Endothelial cell of umbilical vein (primary cell): ENCODE measurements at regions not wholly inside any gene's neighbourhood (a gene's known extent, or its start where the extent isn't known, plus 50 kb on each side); places are given as distances from the start of the nearest gene placed in this dataset.

ENCODE experiments used
- BruUV-seq: library from RNA; stranded (reverse); fragments of 400-500 nt; replicated peaks from 2 replicates; lab custom pipeline; 2021; lab: Mats Ljungman, UMichigan
- CTCF ChIA-PET: fragments of 300-600, 350-600 bp; sonication (Branson Sonifier 250); formaldehyde crosslinking; loops from one replicate; lab custom pipeline; 2021; ENCODE audit warnings: antibody characterized with exemption, inconsistent platforms; lab: Charles Lee
- POLR2A ChIA-PET: fragments of 300-600, 350-600 bp; sonication (Branson Sonifier 250); formaldehyde crosslinking; loops from one replicate; lab custom pipeline; 2021; ENCODE audit warnings: antibody characterized with exemption, inconsistent platforms; lab: Charles Lee
- DNase-seq: peaks from one replicate; pipeline ENCODE4 v3.0.0-alpha.2; 2011; ENCODE audit warnings: low read depth, low spot score
- FAIRE-seq: peaks from 2 replicates; lab custom pipeline; 2011; peaks lifted over from hg19 to GRCh38; lab: Jason Lieb, UNC
- H2AFZ ChIP-seq: 2 replicates; pipeline ENCODE4 v1.6.0; 2012; ENCODE audit warnings: low read depth, low read length, control low read depth, inconsistent platforms
- H3K27ac ChIP-seq: 2 replicates; pipeline ENCODE4 v1.5.1; 2011; ENCODE audit warnings: low read depth, mild to moderate bottlenecking, control low read depth, low read length, moderate library complexity; ENCODE audit not compliant: insufficient read depth
- H3K27me3 ChIP-seq, 2 experiments: 2 replicates each; pipeline versions ENCODE4 v1.6.0 to v1.6.1; 2011; ENCODE audit warnings: low read length in 2 of 2, mixed read lengths in 1 of 2; ENCODE audit not compliant: control insufficient read depth in 2 of 2, insufficient read depth in 2 of 2
- H3K36me3 ChIP-seq, 2 experiments: 2 replicates in 1 of 2; 3 replicates in 1 of 2; pipeline ENCODE4 v1.5.1; 2011; ENCODE audit warnings: low read length in 2 of 2, mild to moderate bottlenecking in 1 of 2, moderate library complexity in 1 of 2; ENCODE audit not compliant: control insufficient read depth in 2 of 2, insufficient read depth in 2 of 2; ENCODE audit errors: extremely low read depth in 1 of 2
- H3K4me1 ChIP-seq: 3 replicates; pipeline ENCODE4 v1.5.1; 2011; ENCODE audit warnings: mild to moderate bottlenecking, low read length; ENCODE audit not compliant: control insufficient read depth, insufficient read depth; ENCODE audit errors: extremely low read depth
- H3K4me2 ChIP-seq: 2 replicates; pipeline ENCODE4 v1.6.1; 2011; ENCODE audit warnings: low read length, control low read depth, mixed read lengths; ENCODE audit not compliant: insufficient read depth
- H3K4me3 ChIP-seq, 3 experiments: fragments of 200-600 bp in 1 of 3; sonication (generic), shearing (Covaris generic) in 1 of 3; replicated peaks in 1 of 3; 2 replicates each; pipeline ENCODE4 v1.5.1; 2011 to 2016; ENCODE audit warnings: control low read depth in 3 of 3, low read length in 3 of 3, mild to moderate bottlenecking in 2 of 3, inconsistent platforms in 1 of 3, low read depth in 1 of 3, moderate library complexity in 1 of 3; ENCODE audit not compliant: insufficient read depth in 1 of 3
- H3K79me2 ChIP-seq: 2 replicates; pipeline ENCODE4 v1.6.0; 2012; ENCODE audit warnings: low read length, inconsistent platforms; ENCODE audit not compliant: control insufficient read depth, insufficient read depth
- H3K9ac ChIP-seq: replicated peaks from 2 replicates; pipeline ENCODE3; 2011; ENCODE audit warnings: low read length, control low read depth; ENCODE audit not compliant: insufficient read depth; ENCODE audit errors: extremely low read depth
- H3K9me1 ChIP-seq: replicated peaks from 3 replicates; pipeline ENCODE4 v1.6.0; 2011; ENCODE audit warnings: mild to moderate bottlenecking, low read length; ENCODE audit not compliant: control insufficient read depth, insufficient read depth; ENCODE audit errors: extremely low read depth
- H3K9me3 ChIP-seq: replicated peaks from 2 replicates; pipeline ENCODE4 v1.5.1; 2012; ENCODE audit warnings: low read length, inconsistent platforms; ENCODE audit not compliant: control insufficient read depth, insufficient read depth
- H4K20me1 ChIP-seq: replicated peaks from 2 replicates; pipeline ENCODE3; 2011; ENCODE audit warnings: mild to moderate bottlenecking, low read length; ENCODE audit not compliant: control insufficient read depth, insufficient read depth; ENCODE audit errors: extremely low read depth
- EZH2 ChIP-seq: IDR thresholded peaks from 2 replicates; pipeline ENCODE4 v1.6.1; 2012; ENCODE audit warnings: borderline replicate concordance, low read depth, mild to moderate bottlenecking, moderate library complexity, low read length, inconsistent platforms; ENCODE audit not compliant: severe bottlenecking
- FOS ChIP-seq: IDR thresholded peaks from 2 replicates; pipeline ENCODE4 v1.6.1; 2011; ENCODE audit warnings: mild to moderate bottlenecking, low read length, moderate library complexity, borderline replicate concordance; ENCODE audit not compliant: insufficient read depth
- GATA2 ChIP-seq: IDR thresholded peaks from 2 replicates; pipeline ENCODE4 v1.7.0; 2011; ENCODE audit warnings: low read depth, mild to moderate bottlenecking, moderate library complexity, mixed read lengths, low read length; ENCODE audit not compliant: insufficient read length, insufficient read depth
- JUN ChIP-seq: IDR thresholded peaks from 2 replicates; pipeline ENCODE4 v1.6.1; 2011; ENCODE audit warnings: borderline replicate concordance, low read depth; ENCODE audit not compliant: insufficient read length, insufficient read depth
- MYC ChIP-seq: IDR thresholded peaks from one replicate; pipeline ENCODE4 v1.6.1; 2011; ENCODE audit warnings: mild to moderate bottlenecking, low read depth, low read length
- POLR2A ChIP-seq: IDR thresholded peaks from 2 replicates; pipeline ENCODE4 v1.6.1; 2012; ENCODE audit warnings: low read depth, mild to moderate bottlenecking, control low read depth, low read length
- POLR2AphosphoS5 ChIP-seq: IDR thresholded peaks from 2 replicates; pipeline ENCODE4 v1.6.1; 2012; ENCODE audit warnings: low read depth, mild to moderate bottlenecking, control low read depth, low read length, moderate library complexity; ENCODE audit not compliant: insufficient read depth
- dilution Hi-C: fragments of 300-500 bp; cut with MboI; formaldehyde crosslinking; loops from one replicate; pipeline ENCODE4 v1.15.0; 2019; ENCODE audit warnings: low sequenced_read_pairs; ENCODE audit not compliant: extremely low pct_ligation_motif_present
- intact Hi-C: fragments of 100-400 bp; cut with micrococcal nuclease; formaldehyde crosslinking; loops from one replicate; pipeline ENCODE4 v1.10.0; 2022
- TF ChIP-seq, protein P1 (sequence below), 2 donors: IDR thresholded peaks; 1 replicate in 1 of 2; 2 replicates in 1 of 2; pipeline ENCODE4 v1.5.1; 2011; ENCODE audit warnings: low read length in 2 of 2, mild to moderate bottlenecking in 2 of 2, moderate library complexity in 2 of 2, control low read depth in 1 of 2, inconsistent platforms in 1 of 2, low read depth in 1 of 2; ENCODE audit not compliant: insufficient read depth in 1 of 2; ENCODE audit errors: extremely low read depth in 1 of 2
- TF ChIP-seq, protein P2 (sequence below): IDR thresholded peaks from 2 replicates; pipeline ENCODE4 v1.6.1; 2011; ENCODE audit not compliant: insufficient read depth, insufficient read length

DNA sequence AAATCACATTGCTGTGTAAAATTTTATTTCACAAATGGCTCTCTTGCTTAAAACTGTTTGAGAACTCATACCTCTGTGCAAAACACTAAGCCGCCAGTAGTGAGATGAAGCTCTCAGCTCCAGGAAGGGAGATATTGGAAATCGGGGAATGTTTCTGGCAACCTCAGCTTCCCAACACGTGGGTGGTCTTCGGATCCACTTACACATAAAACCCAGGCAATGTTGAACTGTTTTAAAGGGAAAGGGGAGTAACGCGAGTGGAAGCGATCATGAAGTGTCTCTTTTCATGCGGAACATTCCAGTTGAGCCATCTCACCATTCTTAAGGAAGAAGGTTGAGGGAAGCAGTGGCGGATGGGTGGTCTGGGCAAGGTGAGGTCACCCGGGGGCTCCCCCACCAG is 136.8 kb downstream of the ASB1 start:
- POLR2A ChIA-PET = no interaction called here
- Histone ChIP-seq H3K9ac (no peak overlapping the region), H3K36me3 (no peaks in the 10 kb centered on the region), H3K27ac (no peak overlapping the region), H3K4me1 (no peaks in the 10 kb centered on the region), H3K27me3 (no peaks in the 10 kb centered on the region), H2AFZ (no peak overlapping the region), H3K9me1 (no peaks in the 10 kb centered on the region), H3K4me2 (no peak overlapping the region), H4K20me1 (no peaks in the 10 kb centered on the region), H3K9me3 (no peaks in the 10 kb centered on the region), H3K4me3 (no peak overlapping the region), H3K79me2 (no peaks in the 10 kb centered on the region)
- FAIRE-seq (no peak), DNase-seq (no peak)
- dilution Hi-C loops = no loop called here
- no peak for TF ChIP-seq POLR2A
- TF ChIP-seq, protein P1, sequence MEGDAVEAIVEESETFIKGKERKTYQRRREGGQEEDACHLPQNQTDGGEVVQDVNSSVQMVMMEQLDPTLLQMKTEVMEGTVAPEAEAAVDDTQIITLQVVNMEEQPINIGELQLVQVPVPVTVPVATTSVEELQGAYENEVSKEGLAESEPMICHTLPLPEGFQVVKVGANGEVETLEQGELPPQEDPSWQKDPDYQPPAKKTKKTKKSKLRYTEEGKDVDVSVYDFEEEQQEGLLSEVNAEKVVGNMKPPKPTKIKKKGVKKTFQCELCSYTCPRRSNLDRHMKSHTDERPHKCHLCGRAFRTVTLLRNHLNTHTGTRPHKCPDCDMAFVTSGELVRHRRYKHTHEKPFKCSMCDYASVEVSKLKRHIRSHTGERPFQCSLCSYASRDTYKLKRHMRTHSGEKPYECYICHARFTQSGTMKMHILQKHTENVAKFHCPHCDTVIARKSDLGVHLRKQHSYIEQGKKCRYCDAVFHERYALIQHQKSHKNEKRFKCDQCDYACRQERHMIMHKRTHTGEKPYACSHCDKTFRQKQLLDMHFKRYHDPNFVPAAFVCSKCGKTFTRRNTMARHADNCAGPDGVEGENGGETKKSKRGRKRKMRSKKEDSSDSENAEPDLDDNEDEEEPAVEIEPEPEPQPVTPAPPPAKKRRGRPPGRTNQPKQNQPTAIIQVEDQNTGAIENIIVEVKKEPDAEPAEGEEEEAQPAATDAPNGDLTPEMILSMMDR (IDR thresholded peaks at IDR 0.05; ENCODE audit: extremely low read depth in 1 of 2, insufficient read depth in 1 of 2, low read depth in 1 of 2, low read length in 2 of 2) = no peak
- TF ChIP-seq MYC = no peak
- no peak for TF ChIP-seq POLR2AphosphoS5
- TF ChIP-seq, protein P2, sequence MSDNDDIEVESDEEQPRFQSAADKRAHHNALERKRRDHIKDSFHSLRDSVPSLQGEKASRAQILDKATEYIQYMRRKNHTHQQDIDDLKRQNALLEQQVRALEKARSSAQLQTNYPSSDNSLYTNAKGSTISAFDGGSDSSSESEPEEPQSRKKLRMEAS = no peak
- no peak for TF ChIP-seq JUN
- TF ChIP-seq FOS = no peak
- no peak for TF ChIP-seq EZH2
- TF ChIP-seq GATA2 = no peak
- CTCF ChIA-PET = no interaction called here
- intact Hi-C loops = no loop called here
- BruUV-seq = no TSS peak
